Breast epithelium (tissue), 3 donors: ENCODE measurements at regions not wholly inside any gene's neighbourhood (a gene's known extent, or its start where the extent isn't known, plus 50 kb on each side); places are given as distances from the start of the nearest gene placed in this dataset.

Experiments
- CTCF ChIP-seq, 3 donors: fragments of 450-650 bp; IDR thresholded peaks; one replicate each; pipeline ENCODE4 v1.5.1; 2016 to 2017; ENCODE audit warnings: antibody characterized with exemption in 3 of 3, mild to moderate bottlenecking in 3 of 3, moderate library complexity in 3 of 3
- POLR2A ChIP-seq: fragments of 450-650 bp; IDR thresholded peaks from one replicate; pipeline ENCODE4 v1.6.1; 2016; ENCODE audit warnings: antibody characterized with exemption, mild to moderate bottlenecking, moderate library complexity

DNA sequence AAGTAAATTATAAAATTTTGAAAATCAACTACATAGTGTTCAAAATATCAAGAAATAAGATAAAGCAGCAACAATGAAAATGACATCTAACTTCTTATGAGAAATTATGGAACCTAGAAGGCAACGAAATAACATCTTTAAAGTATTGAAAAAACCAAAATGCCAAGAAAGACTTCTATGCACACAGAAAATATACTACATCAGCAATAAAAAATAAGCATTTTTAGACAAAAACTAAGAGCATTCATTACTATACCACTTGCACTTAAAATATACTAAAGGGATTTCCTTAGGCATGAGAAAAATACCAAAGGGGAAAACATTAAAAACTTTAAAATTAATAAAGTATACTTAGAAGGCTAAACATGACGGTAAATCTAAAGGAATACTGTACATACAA is 556.3 kb downstream of the NUP35 start:
- TF ChIP-seq CTCF (IDR thresholded peaks at IDR 0.05), result no peak
- TF ChIP-seq POLR2A, result no peak
